VCaP (cell line): ENCODE measurements at regions not wholly inside any gene's neighbourhood (a gene's known extent, or its start where the extent isn't known, plus 50 kb on each side); places are given as distances from the start of the nearest gene placed in this dataset.

ENCODE experiments used
- H3K27ac ChIP-seq: fragments of 450-650 bp; 2 replicates; pipeline ENCODE4 v1.5.1; 2017
- CTCF ChIP-seq: fragments of 450-650 bp; conservative IDR thresholded peaks from 2 replicates; pipeline ENCODE4 v1.5.1; 2017; ENCODE audit warnings: mild to moderate bottlenecking, moderate library complexity

- no peak for TF ChIP-seq CTCF
- no peak overlapping the region for H3K27ac ChIP-seq
These were observed 463.6 kb upstream of the MEF2C start for GRCh38 chr5:89346573-89346972.

GRCh38 chr5:89343666-89344065 lies 460.7 kb upstream of the MEF2C start:
- TF ChIP-seq CTCF, result no peak
- H3K27ac ChIP-seq, result no peak overlapping the region

DNA sequence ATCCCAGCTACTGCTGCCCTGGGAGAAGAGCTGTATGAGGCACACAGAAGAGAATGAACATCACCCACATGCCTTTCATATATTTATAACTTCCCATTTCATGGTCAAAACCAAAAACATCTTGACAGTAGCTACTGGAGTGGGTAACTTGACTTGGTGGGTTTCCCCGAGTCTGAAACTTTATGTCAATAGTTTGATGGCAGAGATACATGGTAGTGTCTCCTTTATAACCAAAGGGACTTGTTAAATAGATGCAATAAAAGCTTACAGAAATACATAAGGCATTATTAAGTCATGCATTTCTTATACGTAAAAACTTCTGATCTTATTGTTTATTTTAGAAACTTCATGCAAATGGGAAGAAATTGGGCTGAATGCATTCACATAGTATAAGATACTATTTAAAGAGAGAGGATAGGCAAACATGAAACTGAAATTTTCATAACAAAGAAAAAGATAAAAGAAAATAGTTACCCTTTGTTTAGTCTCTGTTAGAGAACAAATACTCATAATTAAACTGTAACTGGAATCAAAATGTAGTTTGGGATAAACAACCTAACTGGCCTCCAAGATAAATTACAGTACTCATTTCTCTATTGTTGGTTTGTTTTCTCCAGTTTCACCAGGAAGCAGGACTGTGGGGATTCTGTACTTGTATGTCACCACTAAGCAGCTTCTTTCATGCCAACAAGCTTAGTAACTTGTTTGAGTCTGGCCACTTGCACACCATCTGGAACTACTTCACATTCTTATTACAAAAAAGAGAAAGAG lies 459.3 kb upstream of the MEF2C start:
- H3K27ac ChIP-seq, result no peak overlapping the region
- TF ChIP-seq CTCF, result no peak

DNA sequence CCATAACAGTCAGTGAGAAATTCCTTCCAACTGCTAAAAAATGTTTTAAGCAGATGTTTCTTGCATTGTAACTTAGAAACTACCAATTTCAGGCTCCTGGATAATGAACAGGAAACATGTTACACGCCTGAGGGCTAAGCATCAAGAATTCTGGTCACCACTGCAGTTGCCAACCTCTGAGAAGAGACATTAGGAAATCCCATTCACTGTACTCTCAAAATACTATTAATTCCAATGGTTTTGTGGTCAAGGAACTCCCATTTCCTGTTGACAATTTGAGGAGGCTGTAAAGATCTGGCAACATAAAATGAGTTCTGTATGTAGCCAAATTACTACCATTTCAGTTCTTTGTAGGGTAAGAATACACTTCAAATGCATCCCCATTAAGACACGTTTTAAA lies 456.0 kb upstream of the MEF2C start:
- no peak for TF ChIP-seq CTCF
- H3K27ac ChIP-seq, result no peak overlapping the region

DNA sequence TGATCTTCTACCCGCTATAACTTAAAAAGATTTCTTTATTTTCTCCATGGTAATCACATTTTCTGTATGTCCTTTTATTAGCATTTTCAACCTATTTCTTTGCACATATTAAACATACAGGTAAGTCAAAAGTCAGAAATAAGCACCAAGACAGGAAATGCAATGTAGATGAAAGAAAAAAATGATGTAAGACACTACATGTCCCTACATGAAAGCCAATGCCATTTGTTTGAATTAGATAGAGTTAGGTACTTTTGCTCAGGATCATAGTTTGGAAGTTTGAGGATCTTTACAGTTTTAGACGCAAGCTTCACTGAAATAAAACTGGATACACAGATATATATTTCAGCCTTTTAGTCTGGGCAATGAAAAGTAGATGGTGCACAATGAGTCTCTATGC lies 453.1 kb upstream of the MEF2C start:
- no peak for TF ChIP-seq CTCF
- H3K27ac ChIP-seq, result no peak overlapping the region

DNA sequence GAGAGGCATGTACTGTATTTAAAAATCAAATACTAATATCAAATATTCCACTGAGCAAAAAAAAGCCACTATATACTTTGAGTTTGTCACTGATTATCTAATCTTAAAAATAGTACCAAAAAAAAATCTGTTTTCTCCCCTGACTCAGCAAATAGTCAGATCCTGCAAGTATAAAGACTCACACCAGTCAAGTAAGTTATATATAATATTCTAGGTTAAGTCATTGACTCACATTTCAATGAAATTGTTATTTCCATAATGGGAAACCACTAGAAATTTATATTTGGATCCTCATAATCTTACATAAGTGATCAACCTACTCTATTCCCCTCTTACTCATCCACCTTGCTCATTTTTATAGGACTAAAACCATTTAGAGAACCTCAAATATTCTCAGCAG lies 447.2 kb upstream of the MEF2C start:
- H3K27ac ChIP-seq, result no peak overlapping the region
- TF ChIP-seq CTCF, result no peak

DNA sequence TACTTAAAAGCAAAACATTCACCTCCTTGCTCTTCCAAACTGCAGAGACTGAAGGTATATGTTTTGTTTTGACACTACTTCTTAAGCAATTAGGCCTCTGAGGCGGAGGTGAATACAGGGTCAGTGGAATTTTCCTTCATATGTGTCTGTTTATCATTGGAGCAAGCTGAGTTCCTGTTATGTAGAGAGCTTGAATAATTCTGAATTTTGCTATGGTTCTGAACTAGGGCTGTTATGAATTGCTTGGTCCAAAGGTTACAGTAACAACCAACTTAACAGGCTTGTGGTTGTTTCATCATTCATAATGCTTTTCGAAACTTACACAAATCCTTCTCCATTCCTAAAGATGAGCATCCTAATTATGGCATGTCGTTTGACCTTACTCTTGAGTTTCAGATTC lies 444.6 kb upstream of the MEF2C start:
- no peak overlapping the region for H3K27ac ChIP-seq
- no peak for TF ChIP-seq CTCF
